Panc1 (cell line): ENCODE measurements at regions not wholly inside any gene's neighbourhood (a gene's known extent, or its start where the extent isn't known, plus 50 kb on each side); places are given as distances from the start of the nearest gene placed in this dataset.

ENCODE experiments used
- ATAC-seq: fragments of 200-7000 bp; cut with Tn5 transposase; 2 replicates; pipeline ENCODE4 v1.9.1; 2020; ENCODE audit warnings: mild to moderate bottlenecking, moderate library complexity
- BruUV-seq: library from RNA; stranded (reverse); fragments of 400-500 nt; replicated peaks from 2 replicates; lab custom pipeline; 2021; lab: Mats Ljungman, UMichigan
- CTCF ChIA-PET: fragments of 300-600 bp; sonication (Branson Sonifier 250); formaldehyde crosslinking; loops from one replicate; lab custom pipeline; 2022; ENCODE audit warnings: antibody characterized with exemption; lab: Charles Lee
- POLR2A ChIA-PET: fragments of 300-600 bp; sonication (Branson Sonifier 250); formaldehyde crosslinking; loops from one replicate; lab custom pipeline; 2022; ENCODE audit warnings: antibody characterized with exemption; lab: Charles Lee
- DNase-seq: peaks from one replicate; pipeline ENCODE4 v3.0.0-alpha.2; 2010; ENCODE audit warnings: low read depth, low spot score
- H3K27ac ChIP-seq: 2 replicates; pipeline ENCODE4 v1.5.1; 2011; ENCODE audit warnings: mild to moderate bottlenecking, low read length, inconsistent platforms
- H3K27me3 ChIP-seq: fragments of 200-500 bp; sonication (Bioruptor generic); 2 replicates; pipeline ENCODE4 v1.6.0; 2014; ENCODE audit warnings: low read length, inconsistent platforms; ENCODE audit not compliant: control insufficient read depth, insufficient read depth
- H3K36me3 ChIP-seq: fragments of 200-500 bp; sonication (Bioruptor generic); 2 replicates; pipeline ENCODE4 v1.5.1; 2014; ENCODE audit warnings: inconsistent platforms, mild to moderate bottlenecking, low read length, moderate library complexity; ENCODE audit not compliant: control insufficient read depth, insufficient read depth
- H3K4me1 ChIP-seq: 2 replicates; pipeline ENCODE4 v1.5.1; 2011; ENCODE audit warnings: inconsistent platforms, mild to moderate bottlenecking, low read length, moderate library complexity; ENCODE audit not compliant: control insufficient read depth, insufficient read depth
- H3K4me3 ChIP-seq, 2 experiments: 2 replicates each; pipeline ENCODE4 v1.5.1; 2011 to 2012; ENCODE audit warnings: low read depth in 2 of 2, low read length in 2 of 2, mild to moderate bottlenecking in 2 of 2, inconsistent platforms in 1 of 2, moderate library complexity in 1 of 2
- H3K9me3 ChIP-seq: fragments of 200-500 bp; sonication (Bioruptor generic); 2 replicates; pipeline ENCODE4 v1.5.1; 2014; ENCODE audit warnings: low read depth, mild to moderate bottlenecking, inconsistent platforms, low read length, moderate library complexity; ENCODE audit not compliant: control insufficient read depth, insufficient read depth
- POLR2AphosphoS5 ChIP-seq: IDR thresholded peaks from 2 replicates; pipeline ENCODE4 v1.6.1; 2012; ENCODE audit warnings: mild to moderate bottlenecking, low read depth, low read length, moderate library complexity
- SIN3A ChIP-seq: IDR thresholded peaks from 2 replicates; pipeline ENCODE4 v1.6.1; 2012; ENCODE audit warnings: low read depth, mild to moderate bottlenecking, low read length, moderate library complexity, borderline replicate concordance; ENCODE audit not compliant: insufficient read depth
- TCF7L2 ChIP-seq: IDR thresholded peaks from 2 replicates; pipeline ENCODE4 v1.6.1; 2011; ENCODE audit warnings: mild to moderate bottlenecking, low read depth, low read length, inconsistent platforms
- in situ Hi-C: cut with HindIII; loops from 2 replicates; pipeline ENCODE4 v1.10.0; 2016; ENCODE audit warnings: low sequenced_read_pairs, low pct_unique_long_range_greater_than_20kb
- intact Hi-C: fragments of 100-400 bp; cut with micrococcal nuclease; formaldehyde crosslinking; loops from one replicate; pipeline ENCODE4 v1.10.0; 2022; ENCODE audit not compliant: unreplicated experiment
- TF ChIP-seq, protein P1 (sequence below), 2 experiments: IDR thresholded peaks; 2 replicates each; pipeline ENCODE4 v1.6.1; 2011 to 2012; ENCODE audit warnings: low read depth in 2 of 2, control low read depth in 1 of 2, low read length in 1 of 2, mild to moderate bottlenecking in 1 of 2, moderate library complexity in 1 of 2; ENCODE audit not compliant: insufficient read depth in 1 of 2
- TF ChIP-seq, protein P2 (sequence below): fragments of 450-650 bp; IDR thresholded peaks from 2 replicates; pipeline ENCODE4 v1.5.1; 2017; ENCODE audit warnings: mild to moderate bottlenecking

DNA sequence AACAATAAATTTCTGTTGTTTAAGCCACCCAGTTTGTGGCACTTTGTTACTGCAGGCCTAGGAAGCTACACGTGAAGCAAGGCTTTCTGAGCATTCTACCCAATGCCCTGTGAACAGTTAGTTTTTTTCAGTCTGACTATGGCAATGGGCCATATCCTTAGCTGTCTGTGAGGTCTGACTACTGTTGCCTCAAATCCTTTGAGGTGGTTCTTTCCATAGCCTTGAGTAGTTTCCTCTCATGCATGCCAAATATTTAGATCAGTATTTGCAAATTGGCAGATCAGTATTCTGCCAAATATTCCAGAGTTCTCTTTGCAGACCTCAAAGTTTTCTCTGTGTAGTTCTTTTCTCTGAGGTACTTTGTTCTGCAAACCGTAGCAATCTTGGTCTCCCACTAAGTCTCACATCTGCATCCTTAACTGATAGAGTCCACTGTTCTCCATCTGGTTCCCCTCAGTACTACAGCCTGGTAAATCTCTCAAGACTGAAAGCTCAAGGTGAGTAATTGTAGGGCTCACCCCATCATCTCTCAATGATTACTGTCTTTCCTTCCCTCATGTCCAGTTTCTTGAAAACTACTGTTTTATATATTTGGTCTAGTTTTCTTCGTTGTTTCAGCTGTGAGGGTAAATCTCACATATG is 984.9 kb upstream of the INTU start:
- TF ChIP-seq, protein P1, sequence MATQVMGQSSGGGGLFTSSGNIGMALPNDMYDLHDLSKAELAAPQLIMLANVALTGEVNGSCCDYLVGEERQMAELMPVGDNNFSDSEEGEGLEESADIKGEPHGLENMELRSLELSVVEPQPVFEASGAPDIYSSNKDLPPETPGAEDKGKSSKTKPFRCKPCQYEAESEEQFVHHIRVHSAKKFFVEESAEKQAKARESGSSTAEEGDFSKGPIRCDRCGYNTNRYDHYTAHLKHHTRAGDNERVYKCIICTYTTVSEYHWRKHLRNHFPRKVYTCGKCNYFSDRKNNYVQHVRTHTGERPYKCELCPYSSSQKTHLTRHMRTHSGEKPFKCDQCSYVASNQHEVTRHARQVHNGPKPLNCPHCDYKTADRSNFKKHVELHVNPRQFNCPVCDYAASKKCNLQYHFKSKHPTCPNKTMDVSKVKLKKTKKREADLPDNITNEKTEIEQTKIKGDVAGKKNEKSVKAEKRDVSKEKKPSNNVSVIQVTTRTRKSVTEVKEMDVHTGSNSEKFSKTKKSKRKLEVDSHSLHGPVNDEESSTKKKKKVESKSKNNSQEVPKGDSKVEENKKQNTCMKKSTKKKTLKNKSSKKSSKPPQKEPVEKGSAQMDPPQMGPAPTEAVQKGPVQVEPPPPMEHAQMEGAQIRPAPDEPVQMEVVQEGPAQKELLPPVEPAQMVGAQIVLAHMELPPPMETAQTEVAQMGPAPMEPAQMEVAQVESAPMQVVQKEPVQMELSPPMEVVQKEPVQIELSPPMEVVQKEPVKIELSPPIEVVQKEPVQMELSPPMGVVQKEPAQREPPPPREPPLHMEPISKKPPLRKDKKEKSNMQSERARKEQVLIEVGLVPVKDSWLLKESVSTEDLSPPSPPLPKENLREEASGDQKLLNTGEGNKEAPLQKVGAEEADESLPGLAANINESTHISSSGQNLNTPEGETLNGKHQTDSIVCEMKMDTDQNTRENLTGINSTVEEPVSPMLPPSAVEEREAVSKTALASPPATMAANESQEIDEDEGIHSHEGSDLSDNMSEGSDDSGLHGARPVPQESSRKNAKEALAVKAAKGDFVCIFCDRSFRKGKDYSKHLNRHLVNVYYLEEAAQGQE (IDR thresholded peaks at IDR 0.05; ENCODE audit: insufficient read depth in 1 of 2, low read depth in 2 of 2, low read length in 1 of 2), result no peak
- no peak for TF ChIP-seq SIN3A
- no peak for TF ChIP-seq POLR2AphosphoS5
- TF ChIP-seq, protein P2, sequence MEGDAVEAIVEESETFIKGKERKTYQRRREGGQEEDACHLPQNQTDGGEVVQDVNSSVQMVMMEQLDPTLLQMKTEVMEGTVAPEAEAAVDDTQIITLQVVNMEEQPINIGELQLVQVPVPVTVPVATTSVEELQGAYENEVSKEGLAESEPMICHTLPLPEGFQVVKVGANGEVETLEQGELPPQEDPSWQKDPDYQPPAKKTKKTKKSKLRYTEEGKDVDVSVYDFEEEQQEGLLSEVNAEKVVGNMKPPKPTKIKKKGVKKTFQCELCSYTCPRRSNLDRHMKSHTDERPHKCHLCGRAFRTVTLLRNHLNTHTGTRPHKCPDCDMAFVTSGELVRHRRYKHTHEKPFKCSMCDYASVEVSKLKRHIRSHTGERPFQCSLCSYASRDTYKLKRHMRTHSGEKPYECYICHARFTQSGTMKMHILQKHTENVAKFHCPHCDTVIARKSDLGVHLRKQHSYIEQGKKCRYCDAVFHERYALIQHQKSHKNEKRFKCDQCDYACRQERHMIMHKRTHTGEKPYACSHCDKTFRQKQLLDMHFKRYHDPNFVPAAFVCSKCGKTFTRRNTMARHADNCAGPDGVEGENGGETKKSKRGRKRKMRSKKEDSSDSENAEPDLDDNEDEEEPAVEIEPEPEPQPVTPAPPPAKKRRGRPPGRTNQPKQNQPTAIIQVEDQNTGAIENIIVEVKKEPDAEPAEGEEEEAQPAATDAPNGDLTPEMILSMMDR, result no peak
- TF ChIP-seq TCF7L2, result no peak
- BruUV-seq, result no TSS peak
- ATAC-seq (no peak), DNase-seq (no peak)
- in situ Hi-C loops, result no loop called here
- Histone ChIP-seq H3K27me3 (no peaks in the 10 kb centered on the region), H3K27ac (no peak overlapping the region), H3K4me3 (no peak overlapping the region), H3K9me3 (no peaks in the 10 kb centered on the region), H3K36me3 (no peaks in the 10 kb centered on the region), H3K4me1 (no peaks in the 10 kb centered on the region)
- POLR2A ChIA-PET, result no interaction called here
- intact Hi-C loops, result no loop called here
- CTCF ChIA-PET, result no interaction called here

GRCh38 chr4:126658411-126658810 is 974.3 kb upstream of the INTU start:
- CTCF ChIA-PET, result no interaction called here
- intact Hi-C loops, result no loop called here
- ATAC-seq (no peak), DNase-seq (no peak)
- TF ChIP-seq SIN3A (no peak), POLR2AphosphoS5 (no peak), TCF7L2 (no peak)
- TF ChIP-seq, protein P1 (IDR thresholded peaks at IDR 0.05; ENCODE audit: insufficient read depth in 1 of 2, low read depth in 2 of 2, low read length in 1 of 2), result no peak
- TF ChIP-seq, protein P2, result no peak
- BruUV-seq, result no TSS peak
- H3K4me1 ChIP-seq, result no peaks in the 10 kb centered on the region
- H3K27ac ChIP-seq, result no peak overlapping the region
- POLR2A ChIA-PET, result no interaction called here
- H3K9me3 ChIP-seq, result no peaks in the 10 kb centered on the region
- in situ Hi-C loops, result no loop called here
- no peaks in the 10 kb centered on the region for H3K36me3 ChIP-seq
- no peak overlapping the region for H3K4me3 ChIP-seq
- no peaks in the 10 kb centered on the region for H3K27me3 ChIP-seq
